ENCODE measurements at regions not wholly inside any gene's neighbourhood (a gene's known extent, or its start where the extent isn't known, plus 50 kb on each side); places are given as distances from the start of the nearest gene placed in this dataset.
"Not testable (repeated sequence)": the region's sequence is repeated elsewhere in the genome, so short reads cannot be mapped to it uniquely, and the experiment has no call there.

DNA sequence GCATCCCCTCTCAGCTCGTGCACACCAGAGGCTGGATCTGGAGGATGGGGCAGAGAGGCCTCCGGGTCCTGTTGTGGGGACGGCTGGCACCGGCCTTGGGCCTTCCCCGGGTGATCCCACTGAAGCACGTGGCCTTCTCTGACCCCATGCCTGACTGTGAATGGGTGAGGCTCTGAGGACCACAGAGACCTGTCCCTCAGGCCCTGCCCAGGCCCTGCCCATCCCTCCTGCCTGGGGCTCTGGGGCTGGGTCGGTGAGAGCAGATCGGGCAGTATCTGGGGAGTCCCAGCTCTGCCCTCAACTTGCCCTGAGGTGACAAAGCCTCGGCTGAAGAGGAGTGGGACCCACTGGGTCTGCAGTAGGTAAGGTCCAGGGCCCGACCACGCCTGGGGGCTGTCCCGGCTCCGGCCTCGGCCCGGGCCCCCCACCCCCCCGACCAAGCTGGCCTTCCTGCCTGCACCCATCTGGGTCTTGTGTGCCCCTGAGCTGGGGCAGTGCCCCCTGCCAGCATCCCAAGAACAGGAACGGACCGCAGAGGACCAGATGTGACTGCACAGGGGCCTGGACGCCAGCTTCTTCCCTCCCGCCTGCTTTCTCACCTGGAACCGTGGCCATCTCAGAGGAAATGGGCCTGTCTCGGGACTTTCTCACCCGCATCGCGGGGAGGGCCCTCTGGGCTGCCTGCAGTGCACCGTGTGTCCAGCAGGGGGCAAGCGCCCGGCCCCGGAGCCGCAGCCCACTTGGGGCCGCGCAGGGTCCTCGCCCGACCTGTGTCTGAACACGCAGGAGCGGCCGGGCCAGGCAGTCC, 255.9 kb downstream of the PARP8 start:
- peak; percentile 43 for TF ChIP-seq CTCF (tag by site-specific recombination; IDR thresholded peaks at IDR 0.05)
- TF ChIP-seq ZNF449 (tag by site-specific recombination; IDR thresholded peaks at IDR 0.05); SP2 (tag by site-specific recombination; IDR thresholded peaks at IDR 0.05); PBX3 (CRISPR knock-in tag; IDR thresholded peaks at IDR 0.05); PATZ1 (tag by site-specific recombination; IDR thresholded peaks at IDR 0.05); ZNF624 (tag by site-specific recombination; IDR thresholded peaks at IDR 0.05); ZNF776 (tag by site-specific recombination; IDR thresholded peaks at IDR 0.05; ENCODE audit: borderline replicate concordance); ZFP41 (tag by site-specific recombination; IDR thresholded peaks at IDR 0.05; ENCODE audit: borderline replicate concordance); ZNF707 (tag by site-specific recombination; IDR thresholded peaks at IDR 0.05); ZNF701 (tag by site-specific recombination; IDR thresholded peaks at IDR 0.05); ZNF133 (tag by site-specific recombination; IDR thresholded peaks at IDR 0.05); TCF7L2 (IDR thresholded peaks at IDR 0.05; ENCODE audit: borderline replicate concordance, low read depth, low read length); ZNF274 (IDR thresholded peaks at IDR 0.05; ENCODE audit: low read length); ZNF274 (tag by site-specific recombination; IDR thresholded peaks at IDR 0.05; ENCODE audit: borderline replicate concordance): not testable (repeated sequence)
- TF ChIP-seq, protein P1, sequence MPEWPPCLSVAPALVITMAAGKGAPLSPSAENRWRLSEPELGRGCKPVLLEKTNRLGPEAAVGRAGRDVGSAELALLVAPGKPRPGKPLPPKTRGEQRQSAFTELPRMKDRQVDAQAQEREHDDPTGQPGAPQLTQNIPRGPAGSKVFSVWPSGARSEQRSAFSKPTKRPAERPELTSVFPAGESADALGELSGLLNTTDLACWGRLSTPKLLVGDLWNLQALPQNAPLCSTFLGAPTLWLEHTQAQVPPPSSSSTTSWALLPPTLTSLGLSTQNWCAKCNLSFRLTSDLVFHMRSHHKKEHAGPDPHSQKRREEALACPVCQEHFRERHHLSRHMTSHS (tag by site-specific recombination; IDR thresholded peaks at IDR 0.05) = not testable (repeated sequence)
